ENCODE measurements at regions not wholly inside any gene's neighbourhood (a gene's known extent, or its start where the extent isn't known, plus 50 kb on each side); places are given as distances from the start of the nearest gene placed in this dataset.

- intact Hi-C loops (cut with DNase I): no loop called here
Measured at GRCh38 chr6:12414096-12414675, 124.0 kb downstream of the EDN1 start.

GRCh38 chr6:12415980-12416598, 125.9 kb downstream of the EDN1 start:
- no peak overlapping the region for H3K27ac ChIP-seq
- H3K4me1 ChIP-seq: no peaks in the 10 kb centered on the region
- no peak for TF ChIP-seq CTCF (IDR thresholded peaks at IDR 0.05)
- H3K9ac ChIP-seq (ENCODE audit: low read depth in 2 of 2, low read length in 2 of 2): no peak overlapping the region
- H3K9me3 ChIP-seq: no peaks in the 10 kb centered on the region
- no peak for DNase-seq
- H3K27me3 ChIP-seq: no peaks in the 10 kb centered on the region
- no peak overlapping the region for H3K4me3 ChIP-seq
- intact Hi-C loops (cut with DNase I): no loop called here
- no peaks in the 10 kb centered on the region for H3K36me3 ChIP-seq

More at GRCh38 chr6:12414096-12414675, 124.0 kb downstream of the EDN1 start:
- no peaks in the 10 kb centered on the region for H3K9me3 ChIP-seq
- H3K9ac ChIP-seq (ENCODE audit: low read depth in 2 of 2, low read length in 2 of 2): no peak overlapping the region
- H3K36me3 ChIP-seq: no peaks in the 10 kb centered on the region
- TF ChIP-seq CTCF (IDR thresholded peaks at IDR 0.05): no peak
- H3K27me3 ChIP-seq: no peaks in the 10 kb centered on the region
- H3K27ac ChIP-seq: no peak overlapping the region
- no peak overlapping the region for H3K4me3 ChIP-seq
- no peak for DNase-seq
- H3K4me1 ChIP-seq: no peaks in the 10 kb centered on the region

DNA sequence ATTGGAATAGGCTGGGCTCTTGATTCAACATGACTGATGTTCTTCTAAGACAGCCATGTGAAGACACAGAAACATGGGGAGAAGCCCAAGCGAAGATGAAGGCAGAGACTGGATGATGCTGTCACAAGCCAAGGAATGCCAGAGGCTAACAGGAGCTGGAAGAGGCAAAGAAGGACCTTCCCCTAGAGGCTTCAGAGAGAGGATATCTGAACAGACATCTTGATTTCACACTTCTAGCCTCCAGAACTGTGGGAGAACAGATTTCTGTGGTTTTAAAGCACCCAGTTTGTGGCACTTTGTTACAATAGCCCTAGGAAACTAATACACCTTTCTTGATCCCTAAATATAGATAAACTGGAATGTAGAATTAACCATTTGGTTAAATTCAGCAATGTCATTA, 127.0 kb downstream of the EDN1 start:
- Histone ChIP-seq H3K36me3 (no peaks in the 10 kb centered on the region), H3K4me1 (no peaks in the 10 kb centered on the region), H3K27ac (no peak overlapping the region), H3K9me3 (no peaks in the 10 kb centered on the region), H3K9ac (ENCODE audit: low read depth in 2 of 2, low read length in 2 of 2) (no peak overlapping the region), H3K4me3 (no peak overlapping the region), H3K27me3 (no peaks in the 10 kb centered on the region)
- no peak for DNase-seq
- intact Hi-C loops (cut with DNase I): no loop called here
- no peak for TF ChIP-seq CTCF (IDR thresholded peaks at IDR 0.05)

DNA sequence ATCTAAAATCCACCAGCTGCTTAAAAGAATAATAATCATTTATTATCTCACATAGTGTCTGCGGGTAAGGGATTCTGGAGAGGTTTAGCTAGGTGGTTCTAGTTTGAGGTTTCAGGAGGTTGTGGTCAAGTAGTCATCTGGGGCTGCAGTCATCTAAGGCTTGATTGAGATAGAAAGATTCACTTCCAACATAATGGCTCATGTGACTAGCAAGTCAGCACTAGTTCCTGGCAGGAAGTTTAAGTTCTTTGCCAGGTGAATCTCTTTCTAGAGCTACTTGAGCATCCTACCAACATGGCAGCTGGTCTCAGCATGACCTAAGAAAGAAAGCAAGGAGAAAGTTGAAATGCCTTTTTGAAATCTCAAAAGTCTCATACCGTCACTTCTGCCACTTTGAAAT, 128.8 kb downstream of the EDN1 start:
- intact Hi-C loops (cut with DNase I): no loop called here
- no peaks in the 10 kb centered on the region for H3K4me1 ChIP-seq
- TF ChIP-seq CTCF (IDR thresholded peaks at IDR 0.05): no peak

GRCh38 chr6:12419631-12420272, 129.6 kb downstream of the EDN1 start:
- no peaks in the 10 kb centered on the region for H3K36me3 ChIP-seq
- H3K27me3 ChIP-seq: no peaks in the 10 kb centered on the region
- H3K9ac ChIP-seq (ENCODE audit: low read depth in 2 of 2, low read length in 2 of 2): no peak overlapping the region
- no peaks in the 10 kb centered on the region for H3K9me3 ChIP-seq
- no peaks in the 10 kb centered on the region for H3K4me1 ChIP-seq
- intact Hi-C loops (cut with DNase I): no loop called here
- TF ChIP-seq CTCF (IDR thresholded peaks at IDR 0.05): no peak
- H3K4me3 ChIP-seq: no peak overlapping the region
- H3K27ac ChIP-seq: no peak overlapping the region
- no peak for DNase-seq

More for the DNA sequence above, 128.8 kb downstream of the EDN1 start:
- no peaks in the 10 kb centered on the region for H3K27me3 ChIP-seq
- H3K9me3 ChIP-seq: no peaks in the 10 kb centered on the region
- no peaks in the 10 kb centered on the region for H3K36me3 ChIP-seq
- H3K4me3 ChIP-seq: no peak overlapping the region
- H3K27ac ChIP-seq: no peak overlapping the region
- DNase-seq: no peak
- H3K9ac ChIP-seq (ENCODE audit: low read depth in 2 of 2, low read length in 2 of 2): no peak overlapping the region
